ENCODE measurements at regions not wholly inside any gene's neighbourhood (a gene's known extent, or its start where the extent isn't known, plus 50 kb on each side); places are given as distances from the start of the nearest gene placed in this dataset.

- Mint-ChIP-seq H3K36me3 (no peaks in the 10 kb centered on the region), H3K9me3 (peaks cover 4% of the 10 kb centered on the region; the same call in 1 of the 2 replicates)
- CTCF ChIA-PET: no interaction called here
Observed at GRCh38 chr6:79385893-79386292, 151.3 kb downstream of the LCA5 start.

More at GRCh38 chr6:79385893-79386292, 151.3 kb downstream of the LCA5 start:
- H3K27ac Mint-ChIP-seq: no peak overlapping the region
- TF ChIP-seq ZNF396 (CRISPR knock-in tag; IDR thresholded peaks at IDR 0.05; ENCODE audit: borderline replicate concordance): no peak
- TF ChIP-seq, protein P1, sequence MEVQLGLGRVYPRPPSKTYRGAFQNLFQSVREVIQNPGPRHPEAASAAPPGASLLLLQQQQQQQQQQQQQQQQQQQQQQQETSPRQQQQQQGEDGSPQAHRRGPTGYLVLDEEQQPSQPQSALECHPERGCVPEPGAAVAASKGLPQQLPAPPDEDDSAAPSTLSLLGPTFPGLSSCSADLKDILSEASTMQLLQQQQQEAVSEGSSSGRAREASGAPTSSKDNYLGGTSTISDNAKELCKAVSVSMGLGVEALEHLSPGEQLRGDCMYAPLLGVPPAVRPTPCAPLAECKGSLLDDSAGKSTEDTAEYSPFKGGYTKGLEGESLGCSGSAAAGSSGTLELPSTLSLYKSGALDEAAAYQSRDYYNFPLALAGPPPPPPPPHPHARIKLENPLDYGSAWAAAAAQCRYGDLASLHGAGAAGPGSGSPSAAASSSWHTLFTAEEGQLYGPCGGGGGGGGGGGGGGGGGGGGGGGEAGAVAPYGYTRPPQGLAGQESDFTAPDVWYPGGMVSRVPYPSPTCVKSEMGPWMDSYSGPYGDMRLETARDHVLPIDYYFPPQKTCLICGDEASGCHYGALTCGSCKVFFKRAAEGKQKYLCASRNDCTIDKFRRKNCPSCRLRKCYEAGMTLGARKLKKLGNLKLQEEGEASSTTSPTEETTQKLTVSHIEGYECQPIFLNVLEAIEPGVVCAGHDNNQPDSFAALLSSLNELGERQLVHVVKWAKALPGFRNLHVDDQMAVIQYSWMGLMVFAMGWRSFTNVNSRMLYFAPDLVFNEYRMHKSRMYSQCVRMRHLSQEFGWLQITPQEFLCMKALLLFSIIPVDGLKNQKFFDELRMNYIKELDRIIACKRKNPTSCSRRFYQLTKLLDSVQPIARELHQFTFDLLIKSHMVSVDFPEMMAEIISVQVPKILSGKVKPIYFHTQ (CRISPR knock-in tag; IDR thresholded peaks at IDR 0.05): no peak
- no peak for TF ChIP-seq FOXP4 (CRISPR knock-in tag; IDR thresholded peaks at IDR 0.05)
- no peak for TF ChIP-seq TP53 (CRISPR knock-in tag; IDR thresholded peaks at IDR 0.05)
- TF ChIP-seq, protein P2, sequence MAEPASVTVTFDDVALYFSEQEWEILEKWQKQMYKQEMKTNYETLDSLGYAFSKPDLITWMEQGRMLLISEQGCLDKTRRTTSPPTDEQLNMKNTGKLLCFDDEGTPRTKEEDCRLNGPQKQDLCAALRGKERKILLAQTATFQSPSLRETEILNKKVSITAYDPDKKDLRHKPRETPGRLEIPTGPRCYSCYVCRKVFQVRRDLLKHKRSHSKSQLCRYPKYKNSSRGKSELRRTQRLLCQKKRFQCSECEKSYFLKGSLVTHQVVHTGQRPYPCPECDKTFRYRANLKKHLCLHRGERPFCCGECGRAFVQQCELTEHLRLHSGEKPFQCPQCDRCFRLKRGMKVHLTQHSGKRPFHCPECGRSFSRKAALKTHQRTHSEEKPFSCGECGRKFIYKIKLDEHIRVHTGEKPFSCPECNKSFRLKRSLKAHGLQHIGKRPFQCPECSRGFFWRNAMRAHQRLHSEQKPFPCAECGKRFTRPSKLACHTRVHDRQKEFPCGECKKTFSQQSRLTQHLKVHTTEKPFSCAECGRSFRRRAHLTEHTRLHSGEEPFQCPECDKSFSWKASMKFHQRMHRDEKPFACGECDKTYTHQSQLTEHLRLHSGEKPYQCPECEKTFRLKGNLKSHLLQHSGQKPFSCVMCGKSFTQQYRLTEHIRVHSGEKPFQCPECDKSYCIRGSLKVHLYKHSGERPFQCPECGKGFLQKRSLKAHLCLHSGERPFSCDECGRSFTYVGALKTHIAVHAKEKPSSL (CRISPR knock-in tag; conservative IDR thresholded peaks at IDR 0.05): no peak
- TF ChIP-seq NFE2L1 (CRISPR knock-in tag; IDR thresholded peaks at IDR 0.05): no peak
- TF ChIP-seq TEAD1 (CRISPR knock-in tag; IDR thresholded peaks at IDR 0.05): no peak
- TF ChIP-seq, protein P3, sequence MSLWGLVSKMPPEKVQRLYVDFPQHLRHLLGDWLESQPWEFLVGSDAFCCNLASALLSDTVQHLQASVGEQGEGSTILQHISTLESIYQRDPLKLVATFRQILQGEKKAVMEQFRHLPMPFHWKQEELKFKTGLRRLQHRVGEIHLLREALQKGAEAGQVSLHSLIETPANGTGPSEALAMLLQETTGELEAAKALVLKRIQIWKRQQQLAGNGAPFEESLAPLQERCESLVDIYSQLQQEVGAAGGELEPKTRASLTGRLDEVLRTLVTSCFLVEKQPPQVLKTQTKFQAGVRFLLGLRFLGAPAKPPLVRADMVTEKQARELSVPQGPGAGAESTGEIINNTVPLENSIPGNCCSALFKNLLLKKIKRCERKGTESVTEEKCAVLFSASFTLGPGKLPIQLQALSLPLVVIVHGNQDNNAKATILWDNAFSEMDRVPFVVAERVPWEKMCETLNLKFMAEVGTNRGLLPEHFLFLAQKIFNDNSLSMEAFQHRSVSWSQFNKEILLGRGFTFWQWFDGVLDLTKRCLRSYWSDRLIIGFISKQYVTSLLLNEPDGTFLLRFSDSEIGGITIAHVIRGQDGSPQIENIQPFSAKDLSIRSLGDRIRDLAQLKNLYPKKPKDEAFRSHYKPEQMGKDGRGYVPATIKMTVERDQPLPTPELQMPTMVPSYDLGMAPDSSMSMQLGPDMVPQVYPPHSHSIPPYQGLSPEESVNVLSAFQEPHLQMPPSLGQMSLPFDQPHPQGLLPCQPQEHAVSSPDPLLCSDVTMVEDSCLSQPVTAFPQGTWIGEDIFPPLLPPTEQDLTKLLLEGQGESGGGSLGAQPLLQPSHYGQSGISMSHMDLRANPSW (CRISPR knock-in tag; conservative IDR thresholded peaks at IDR 0.05; ENCODE audit: low read depth): no peak
- no peak for TF ChIP-seq NR3C1 (CRISPR knock-in tag; conservative IDR thresholded peaks at IDR 0.05; ENCODE audit: low read depth)
- TF ChIP-seq NR2C2 (CRISPR knock-in tag; IDR thresholded peaks at IDR 0.05): no peak
- no peak for TF ChIP-seq CREB1 (CRISPR knock-in tag; IDR thresholded peaks at IDR 0.05)
- TF ChIP-seq ZNF416 (CRISPR knock-in tag; IDR thresholded peaks at IDR 0.05): no peak
- no peak for TF ChIP-seq CDX4 (CRISPR knock-in tag; IDR thresholded peaks at IDR 0.05; ENCODE audit: borderline replicate concordance)
- TF ChIP-seq, protein P4, sequence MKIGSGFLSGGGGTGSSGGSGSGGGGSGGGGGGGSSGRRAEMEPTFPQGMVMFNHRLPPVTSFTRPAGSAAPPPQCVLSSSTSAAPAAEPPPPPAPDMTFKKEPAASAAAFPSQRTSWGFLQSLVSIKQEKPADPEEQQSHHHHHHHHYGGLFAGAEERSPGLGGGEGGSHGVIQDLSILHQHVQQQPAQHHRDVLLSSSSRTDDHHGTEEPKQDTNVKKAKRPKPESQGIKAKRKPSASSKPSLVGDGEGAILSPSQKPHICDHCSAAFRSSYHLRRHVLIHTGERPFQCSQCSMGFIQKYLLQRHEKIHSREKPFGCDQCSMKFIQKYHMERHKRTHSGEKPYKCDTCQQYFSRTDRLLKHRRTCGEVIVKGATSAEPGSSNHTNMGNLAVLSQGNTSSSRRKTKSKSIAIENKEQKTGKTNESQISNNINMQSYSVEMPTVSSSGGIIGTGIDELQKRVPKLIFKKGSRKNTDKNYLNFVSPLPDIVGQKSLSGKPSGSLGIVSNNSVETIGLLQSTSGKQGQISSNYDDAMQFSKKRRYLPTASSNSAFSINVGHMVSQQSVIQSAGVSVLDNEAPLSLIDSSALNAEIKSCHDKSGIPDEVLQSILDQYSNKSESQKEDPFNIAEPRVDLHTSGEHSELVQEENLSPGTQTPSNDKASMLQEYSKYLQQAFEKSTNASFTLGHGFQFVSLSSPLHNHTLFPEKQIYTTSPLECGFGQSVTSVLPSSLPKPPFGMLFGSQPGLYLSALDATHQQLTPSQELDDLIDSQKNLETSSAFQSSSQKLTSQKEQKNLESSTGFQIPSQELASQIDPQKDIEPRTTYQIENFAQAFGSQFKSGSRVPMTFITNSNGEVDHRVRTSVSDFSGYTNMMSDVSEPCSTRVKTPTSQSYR (CRISPR knock-in tag; IDR thresholded peaks at IDR 0.05): no peak
- no peak for TF ChIP-seq ZNF423 (CRISPR knock-in tag; IDR thresholded peaks at IDR 0.05)
- TF ChIP-seq RELA (CRISPR knock-in tag; IDR thresholded peaks at IDR 0.05; ENCODE audit: borderline replicate concordance): no peak
- TF ChIP-seq RORB (CRISPR knock-in tag; IDR thresholded peaks at IDR 0.05): no peak
- H3K27me3 Mint-ChIP-seq (ENCODE audit: low read depth): no peaks in the 10 kb centered on the region
- DNase-seq (ENCODE audit: low spot score) (no peak), ATAC-seq (no peak)
- no peak overlapping the region for H3K4me3 Mint-ChIP-seq
- POLR2A ChIA-PET: no interaction called here
- peaks cover 22% of the 10 kb centered on the region for H3K4me1 Mint-ChIP-seq
